GM21825 (cell line): ENCODE measurements at regions not wholly inside any gene's neighbourhood (a gene's known extent, or its start where the extent isn't known, plus 50 kb on each side); places are given as distances from the start of the nearest gene placed in this dataset.

Source experiments
- ATAC-seq: cut with Tn5 transposase; IDR thresholded peaks from one replicate; pipeline ENCODE4 v1.9.1; 2021; ENCODE audit warnings: mild to moderate bottlenecking, moderate library complexity; ENCODE audit not compliant: unreplicated experiment

DNA sequence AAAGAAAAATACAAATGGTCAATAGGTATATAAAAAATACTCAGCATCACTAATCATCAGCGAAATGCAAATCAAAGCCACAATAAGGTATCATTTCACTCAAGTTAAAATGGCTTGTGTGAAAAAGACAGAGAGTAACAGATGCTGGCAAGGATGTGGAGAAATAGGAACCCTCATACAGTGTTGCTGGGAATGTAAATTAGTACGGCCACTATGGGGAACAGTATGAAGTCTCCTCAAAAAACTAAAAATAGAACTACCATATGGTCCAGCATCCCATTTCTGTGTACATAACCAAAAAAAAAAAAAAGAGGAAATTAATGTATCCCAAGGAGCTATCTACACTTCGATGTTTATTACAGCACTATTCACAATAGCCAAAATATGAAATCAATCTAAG, 98.1 kb upstream of the TGFBR2 start:
- no peak for ATAC-seq

- ATAC-seq: no peak
These were observed 95.8 kb upstream of the TGFBR2 start for GRCh38 chr3:30510596-30510995.

DNA sequence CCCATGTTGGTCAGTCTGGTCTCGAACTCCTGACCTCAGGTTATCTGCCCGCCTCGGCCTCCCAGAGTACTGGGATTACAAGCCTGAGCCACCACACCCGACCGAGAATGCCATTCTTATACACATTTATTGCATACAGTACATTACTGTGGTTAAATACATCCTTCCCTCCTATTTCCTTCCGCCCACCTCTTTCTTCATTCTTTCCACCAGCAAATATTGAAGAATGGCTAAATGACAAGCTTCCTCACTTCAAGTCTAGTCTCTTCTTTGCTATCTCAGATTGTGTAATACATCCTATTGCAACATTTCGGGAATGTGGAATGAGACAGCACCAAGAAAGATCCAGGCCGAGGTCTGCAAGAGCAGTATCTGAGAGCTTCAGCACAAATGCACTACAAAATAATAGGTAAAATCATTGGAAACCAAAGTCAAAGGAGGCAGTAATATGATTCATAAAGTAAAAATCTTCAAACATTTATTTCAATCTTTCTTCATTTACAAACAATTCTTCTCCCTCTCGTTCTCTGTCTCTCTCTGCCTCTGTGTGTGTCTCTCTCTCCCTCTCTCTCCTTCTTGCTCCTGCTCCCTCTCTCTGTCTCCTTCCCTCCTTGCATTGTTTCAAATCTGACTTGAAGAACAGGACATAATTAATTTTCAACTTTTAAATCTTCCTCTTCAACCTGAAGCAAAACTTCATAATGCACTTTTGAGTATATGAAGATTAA, 94.7 kb upstream of the TGFBR2 start:
- no peak for ATAC-seq

GRCh38 chr3:30512576-30512975, 93.8 kb upstream of the TGFBR2 start:
- ATAC-seq: no peak

DNA sequence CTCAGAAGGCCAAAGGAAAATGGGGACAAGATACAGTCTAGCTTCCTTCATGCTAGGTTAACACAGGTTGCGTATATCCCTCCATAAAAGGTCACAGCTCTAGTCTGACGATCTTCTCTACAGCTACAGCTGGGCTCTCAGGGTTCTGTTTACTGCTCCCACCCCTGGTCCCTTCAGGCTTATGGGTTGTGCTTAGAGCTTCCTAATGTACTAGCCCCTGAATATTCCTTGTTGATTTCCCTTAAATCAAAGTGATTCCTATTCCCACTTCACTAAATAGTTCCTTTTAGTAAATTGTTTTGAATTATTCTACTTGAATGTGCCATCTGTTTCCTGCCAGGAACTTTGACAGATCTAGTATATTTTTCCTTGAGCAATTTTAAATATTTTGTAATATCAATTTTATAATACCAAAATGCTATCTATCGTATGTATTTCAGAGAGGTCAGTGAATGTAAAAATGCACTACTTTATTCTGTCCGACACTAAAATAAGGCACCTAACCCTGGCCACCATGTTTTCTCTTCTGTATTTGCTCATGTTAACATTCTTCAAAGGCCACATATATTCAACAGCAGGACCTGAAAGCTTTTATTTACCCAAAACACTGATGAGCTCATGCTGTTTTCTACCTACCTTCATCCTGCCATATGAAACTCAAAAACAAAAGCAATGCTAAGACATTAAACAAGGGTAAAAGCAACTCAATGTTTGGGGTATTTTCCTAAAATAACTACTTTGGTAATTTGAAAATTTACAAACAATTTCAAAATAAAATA, 92.8 kb upstream of the TGFBR2 start:
- ATAC-seq: no peak

DNA sequence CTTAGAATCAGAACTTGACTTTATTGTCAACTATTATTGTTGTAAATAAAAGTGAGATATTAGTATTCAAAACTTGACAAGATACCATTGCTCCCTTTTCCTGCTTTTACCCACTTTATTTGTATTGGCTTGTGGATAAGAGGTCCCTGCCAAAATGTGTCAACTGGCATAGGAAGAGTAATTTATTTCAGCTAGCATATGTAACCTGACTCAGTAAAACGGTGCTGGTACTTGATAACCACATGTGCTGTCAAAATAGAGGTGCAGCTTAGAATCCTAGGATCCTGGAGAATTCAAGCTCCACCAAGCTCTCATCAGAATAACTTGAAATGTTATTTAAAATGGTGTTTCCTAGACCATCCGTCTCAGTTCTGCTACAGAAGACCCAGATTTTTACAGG, 90.2 kb upstream of the TGFBR2 start:
- ATAC-seq: no peak

- no peak for ATAC-seq
These were observed 88.1 kb upstream of the TGFBR2 start for GRCh38 chr3:30518181-30518864.

- ATAC-seq: no peak
These were observed 87.5 kb upstream of the TGFBR2 start for GRCh38 chr3:30518872-30519271.

GRCh38 chr3:30520699-30521098, 85.7 kb upstream of the TGFBR2 start:
- ATAC-seq: no peak

- ATAC-seq: no peak
These were observed 85.2 kb upstream of the TGFBR2 start for GRCh38 chr3:30521156-30521715.

DNA sequence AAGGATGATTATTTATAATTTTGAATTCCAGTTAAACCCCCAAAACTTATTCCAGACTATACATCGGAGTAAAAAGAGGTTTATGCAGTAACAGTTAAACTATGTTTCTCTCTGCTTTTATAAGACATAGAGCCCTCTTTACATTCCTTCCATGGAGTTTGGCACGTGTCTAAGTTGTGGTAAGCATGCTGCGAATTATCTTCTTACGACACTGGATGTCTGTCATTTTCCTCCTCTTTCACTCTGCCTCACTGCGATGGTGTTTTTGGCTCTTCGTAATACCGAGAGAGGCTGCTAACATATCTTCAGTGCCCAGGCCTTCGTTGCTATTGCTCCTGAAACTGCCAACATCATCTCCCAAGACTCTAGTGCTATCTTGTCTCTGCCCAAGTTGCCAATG, 83.9 kb upstream of the TGFBR2 start:
- no peak for ATAC-seq

GRCh38 chr3:30523366-30523765, 83.0 kb upstream of the TGFBR2 start:
- no peak for ATAC-seq

DNA sequence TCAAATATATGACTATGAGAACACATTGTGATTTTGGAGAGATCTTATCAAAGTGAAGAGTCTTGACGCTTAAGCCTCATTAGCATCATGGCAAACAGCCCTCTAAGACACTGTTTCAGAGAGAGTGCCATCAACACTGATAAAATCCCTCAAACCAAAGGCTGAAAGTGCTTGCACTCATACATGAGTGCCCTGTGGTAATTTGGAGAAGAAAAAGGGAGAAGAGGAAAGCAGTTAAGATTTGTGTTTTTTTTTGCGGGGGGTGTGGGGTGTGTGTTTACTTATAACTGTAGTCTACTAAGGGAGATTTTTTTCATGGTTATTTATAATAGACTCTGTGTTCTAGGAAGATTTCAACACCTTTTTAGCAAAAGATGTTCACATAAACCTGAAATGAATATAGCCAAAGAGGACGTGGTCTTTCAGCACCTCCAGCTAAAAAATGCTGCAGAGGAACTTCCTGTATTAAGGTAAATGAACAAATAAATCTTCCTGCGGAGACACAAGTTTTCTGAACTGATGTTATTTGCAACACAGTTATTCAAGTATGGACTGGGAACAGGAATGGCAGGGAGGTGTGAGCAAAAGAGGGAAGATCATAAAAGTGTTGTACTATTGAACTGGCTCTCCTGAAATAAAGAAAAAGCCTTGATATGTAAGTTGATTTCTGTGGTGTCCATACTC, 81.9 kb upstream of the TGFBR2 start:
- ATAC-seq: no peak

DNA sequence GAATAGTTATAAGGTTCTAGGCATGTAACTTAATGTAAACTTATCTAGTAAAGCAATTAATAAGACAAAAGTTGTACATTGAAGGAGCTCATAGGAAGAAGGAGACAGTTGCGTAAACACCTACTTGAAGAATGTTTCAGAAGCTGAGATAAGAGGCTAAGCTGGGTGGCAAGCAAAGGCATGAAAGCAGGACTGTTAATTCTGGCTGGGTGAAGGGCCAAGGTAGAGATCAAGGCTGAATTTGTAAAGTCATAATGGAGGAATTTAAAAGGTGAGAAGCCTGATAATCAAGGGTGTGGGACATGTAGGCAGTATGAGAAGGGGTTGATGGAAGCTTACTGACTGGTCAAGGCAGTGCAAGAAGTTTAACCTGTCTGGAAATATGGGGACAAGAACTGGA, 80.4 kb upstream of the TGFBR2 start:
- ATAC-seq: no peak

GRCh38 chr3:30527186-30527585, 79.2 kb upstream of the TGFBR2 start:
- no peak for ATAC-seq

- no peak for ATAC-seq
These were observed 78.7 kb upstream of the TGFBR2 start for GRCh38 chr3:30527720-30528119.

DNA sequence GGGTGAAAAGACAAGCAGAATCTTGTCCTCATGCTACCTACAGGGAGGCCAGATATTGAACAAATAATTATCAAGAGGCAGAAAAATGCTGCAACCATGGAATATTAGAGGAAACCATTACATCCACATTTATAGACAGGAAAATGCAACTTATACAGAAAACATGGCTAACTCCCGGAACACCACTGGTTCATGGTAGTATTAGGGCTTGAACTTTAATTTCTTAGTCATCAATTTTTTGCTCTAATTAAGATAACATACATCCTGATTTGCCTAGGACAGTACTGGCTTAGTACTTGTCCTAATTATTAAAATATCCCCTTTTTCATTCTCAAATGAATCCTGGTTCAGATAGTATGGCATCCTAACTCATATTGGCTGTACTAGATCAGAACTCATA, 76.3 kb upstream of the TGFBR2 start:
- no peak for ATAC-seq

GRCh38 chr3:30531017-30531570, 75.3 kb upstream of the TGFBR2 start:
- ATAC-seq: no peak

DNA sequence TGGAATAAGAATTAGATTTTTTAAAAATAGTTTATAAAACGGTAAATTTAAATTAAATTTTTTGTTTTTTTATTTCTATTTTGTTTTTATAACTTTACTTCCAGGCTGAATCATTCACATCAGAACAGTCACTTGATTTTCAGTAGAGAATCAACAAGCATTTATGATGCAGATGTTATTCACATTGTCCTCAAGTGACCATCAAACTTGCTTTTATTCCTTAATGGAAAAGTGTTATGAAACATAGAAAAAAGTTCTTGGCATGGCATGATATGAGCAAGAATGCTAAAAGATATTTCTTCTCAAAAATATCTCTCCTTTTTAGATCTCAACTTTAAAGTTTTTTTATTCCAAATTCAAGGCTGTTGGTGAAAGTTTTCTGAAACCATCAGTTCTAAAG, 70.9 kb upstream of the TGFBR2 start:
- ATAC-seq: no peak

DNA sequence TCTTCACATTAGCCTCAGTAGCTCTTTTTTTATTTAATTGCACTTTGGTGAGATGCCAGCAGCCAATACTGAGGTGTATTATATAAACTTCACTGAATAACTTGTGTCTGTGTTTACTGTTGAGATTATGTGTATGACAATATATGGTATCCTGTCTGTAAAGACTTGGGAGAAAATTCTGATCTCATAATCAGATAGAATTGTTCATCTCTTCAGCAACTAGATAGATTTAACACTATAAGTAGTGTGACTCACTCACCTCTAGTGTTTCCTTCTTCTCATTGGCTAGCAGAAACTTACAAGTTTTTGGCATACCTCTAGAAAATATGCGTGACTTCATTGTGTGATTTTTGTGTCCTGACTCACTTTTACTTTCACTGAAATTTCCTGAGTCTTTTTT, 67.6 kb upstream of the TGFBR2 start:
- ATAC-seq: no peak

DNA sequence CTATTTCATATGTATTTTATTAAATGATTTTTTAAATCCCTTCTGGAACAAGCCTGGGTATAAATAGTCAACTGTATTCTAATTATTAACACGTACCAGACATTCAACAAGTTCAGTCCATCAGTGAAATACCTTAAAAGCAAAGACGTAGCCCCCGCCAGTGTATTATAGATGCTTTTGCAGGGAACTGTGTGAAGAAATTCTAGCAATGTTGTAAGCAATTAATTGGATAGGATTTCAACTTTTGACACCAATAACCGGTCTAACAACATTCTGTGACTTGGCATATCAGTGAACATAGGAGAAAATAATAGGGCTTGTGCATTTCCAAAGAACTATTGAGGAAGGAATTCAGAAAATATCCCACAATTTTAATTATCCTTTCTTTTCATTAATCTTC, 67.2 kb upstream of the TGFBR2 start:
- no peak for ATAC-seq
